ENCODE measurements at regions not wholly inside any gene's neighbourhood (a gene's known extent, or its start where the extent isn't known, plus 50 kb on each side); places are given as distances from the start of the nearest gene placed in this dataset.

DNA sequence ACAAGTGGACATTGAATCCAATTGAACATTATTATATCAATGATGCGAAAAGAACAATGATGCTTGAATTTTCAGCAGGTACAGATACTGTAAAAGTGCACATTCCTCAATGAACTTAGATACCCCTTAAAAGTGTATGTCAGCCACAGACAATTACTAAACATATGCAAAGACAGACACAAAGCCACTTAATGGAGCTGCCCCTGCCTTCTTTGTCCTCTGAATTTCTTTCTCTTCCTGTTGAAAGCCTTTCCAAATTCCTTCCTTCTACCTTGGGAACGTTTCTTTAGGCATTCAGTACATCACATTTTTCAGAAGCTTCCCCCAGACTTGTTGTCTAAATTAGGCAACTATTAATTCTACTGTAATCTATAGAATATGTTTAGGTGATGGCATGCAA lies 706.8 kb upstream of the MBL2 start:
- H3K9me3 ChIP-seq (ENCODE audit: control insufficient read depth in 1 of 2, insufficient read depth in 1 of 2, low read length in 2 of 2), result no peaks in the 10 kb centered on the region
- H3K27me3 ChIP-seq (ENCODE audit: control insufficient read depth in 1 of 2, insufficient read depth in 2 of 2, low read length in 2 of 2), result no peaks in the 10 kb centered on the region
- H3K27ac Mint-ChIP-seq, result no peak overlapping the region
- peaks cover 5% of the 10 kb centered on the region for H3K9me3 Mint-ChIP-seq
- H3K4me3 ChIP-seq (ENCODE audit: low read length), result no peak overlapping the region
- POLR2A ChIA-PET, result no interaction called here
- no peaks in the 10 kb centered on the region for H3K27me3 Mint-ChIP-seq
- no peak overlapping the region for H3K27ac ChIP-seq (ENCODE audit: low read depth in 1 of 2, low read length in 2 of 2)
- H3K4me1 ChIP-seq (ENCODE audit: insufficient read depth, low read length), result no peaks in the 10 kb centered on the region
- ATAC-seq (ENCODE audit: poor library complexity) (no peak), DNase-seq (no peak)
- TF ChIP-seq, protein P1, sequence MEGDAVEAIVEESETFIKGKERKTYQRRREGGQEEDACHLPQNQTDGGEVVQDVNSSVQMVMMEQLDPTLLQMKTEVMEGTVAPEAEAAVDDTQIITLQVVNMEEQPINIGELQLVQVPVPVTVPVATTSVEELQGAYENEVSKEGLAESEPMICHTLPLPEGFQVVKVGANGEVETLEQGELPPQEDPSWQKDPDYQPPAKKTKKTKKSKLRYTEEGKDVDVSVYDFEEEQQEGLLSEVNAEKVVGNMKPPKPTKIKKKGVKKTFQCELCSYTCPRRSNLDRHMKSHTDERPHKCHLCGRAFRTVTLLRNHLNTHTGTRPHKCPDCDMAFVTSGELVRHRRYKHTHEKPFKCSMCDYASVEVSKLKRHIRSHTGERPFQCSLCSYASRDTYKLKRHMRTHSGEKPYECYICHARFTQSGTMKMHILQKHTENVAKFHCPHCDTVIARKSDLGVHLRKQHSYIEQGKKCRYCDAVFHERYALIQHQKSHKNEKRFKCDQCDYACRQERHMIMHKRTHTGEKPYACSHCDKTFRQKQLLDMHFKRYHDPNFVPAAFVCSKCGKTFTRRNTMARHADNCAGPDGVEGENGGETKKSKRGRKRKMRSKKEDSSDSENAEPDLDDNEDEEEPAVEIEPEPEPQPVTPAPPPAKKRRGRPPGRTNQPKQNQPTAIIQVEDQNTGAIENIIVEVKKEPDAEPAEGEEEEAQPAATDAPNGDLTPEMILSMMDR (IDR thresholded peaks at IDR 0.05), result no peak
- no peak overlapping the region for H3K4me3 Mint-ChIP-seq
- CTCF ChIA-PET, result no interaction called here
- no peaks in the 10 kb centered on the region for H3K36me3 Mint-ChIP-seq (ENCODE audit: low read depth)
- H3K4me1 Mint-ChIP-seq (ENCODE audit: low read depth), result no peaks in the 10 kb centered on the region
- no peaks in the 10 kb centered on the region for H3K36me3 ChIP-seq (ENCODE audit: insufficient read depth, low read length)
- intact Hi-C loops (cut with DNase I, micrococcal nuclease), result no loop called here

DNA sequence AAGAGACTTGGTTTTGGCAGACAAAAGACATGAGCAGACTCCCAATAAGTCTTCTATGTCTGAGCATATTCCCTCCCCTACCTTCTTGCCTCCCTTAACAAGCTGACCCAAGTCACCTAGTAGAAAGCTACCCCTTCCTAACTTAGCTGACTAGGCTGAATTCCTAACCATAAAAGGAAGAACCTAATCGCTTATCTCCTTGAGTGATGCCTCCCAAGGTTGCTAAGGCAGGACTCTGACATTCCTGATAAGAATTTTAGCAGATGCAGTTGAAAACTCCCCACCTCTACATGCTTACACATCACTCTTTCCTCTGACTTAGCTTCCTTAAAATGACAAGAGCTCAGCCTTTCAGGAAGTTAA lies 704.7 kb upstream of the MBL2 start:
- H3K4me3 Mint-ChIP-seq, result no peak overlapping the region
- Histone ChIP-seq H3K27me3 (ENCODE audit: control insufficient read depth in 1 of 2, insufficient read depth in 2 of 2, low read length in 2 of 2) (no peaks in the 10 kb centered on the region), H3K27ac (ENCODE audit: low read depth in 1 of 2, low read length in 2 of 2) (no peak overlapping the region), H3K4me3 (ENCODE audit: low read length) (no peak overlapping the region), H3K9me3 (ENCODE audit: control insufficient read depth in 1 of 2, insufficient read depth in 1 of 2, low read length in 2 of 2) (no peaks in the 10 kb centered on the region), H3K36me3 (ENCODE audit: insufficient read depth, low read length) (no peaks in the 10 kb centered on the region), H3K4me1 (ENCODE audit: insufficient read depth, low read length) (no peaks in the 10 kb centered on the region)
- no peaks in the 10 kb centered on the region for H3K27me3 Mint-ChIP-seq
- ChIA-PET POLR2A (no interaction called here), CTCF (no interaction called here)
- H3K4me1 Mint-ChIP-seq (ENCODE audit: low read depth), result no peaks in the 10 kb centered on the region
- intact Hi-C loops (cut with DNase I, micrococcal nuclease), result no loop called here
- peaks cover 5% of the 10 kb centered on the region for H3K9me3 Mint-ChIP-seq
- H3K27ac Mint-ChIP-seq, result no peak overlapping the region
- H3K36me3 Mint-ChIP-seq (ENCODE audit: low read depth), result no peaks in the 10 kb centered on the region
- TF ChIP-seq, protein P1 (IDR thresholded peaks at IDR 0.05), result no peak
- ATAC-seq (ENCODE audit: poor library complexity) (no peak), DNase-seq (no peak)

GRCh38 chr10:53476650-53477312 lies 704.2 kb upstream of the MBL2 start:
- no peaks in the 10 kb centered on the region for H3K27me3 Mint-ChIP-seq
- ChIA-PET CTCF (no interaction called here), POLR2A (no interaction called here)
- no peaks in the 10 kb centered on the region for H3K36me3 Mint-ChIP-seq (ENCODE audit: low read depth)
- no peak overlapping the region for H3K27ac Mint-ChIP-seq
- no peak overlapping the region for H3K4me3 Mint-ChIP-seq
- H3K4me1 Mint-ChIP-seq (ENCODE audit: low read depth), result no peaks in the 10 kb centered on the region
- DNase-seq (no peak), ATAC-seq (ENCODE audit: poor library complexity) (no peak)
- H3K27me3 ChIP-seq (ENCODE audit: control insufficient read depth in 1 of 2, insufficient read depth in 2 of 2, low read length in 2 of 2), result no peaks in the 10 kb centered on the region
- no peak overlapping the region for H3K27ac ChIP-seq (ENCODE audit: low read depth in 1 of 2, low read length in 2 of 2)
- intact Hi-C loops (cut with DNase I, micrococcal nuclease), result no loop called here
- no peaks in the 10 kb centered on the region for H3K36me3 ChIP-seq (ENCODE audit: insufficient read depth, low read length)
- peaks cover 5% of the 10 kb centered on the region for H3K9me3 Mint-ChIP-seq
- no peaks in the 10 kb centered on the region for H3K4me1 ChIP-seq (ENCODE audit: insufficient read depth, low read length)
- H3K9me3 ChIP-seq (ENCODE audit: control insufficient read depth in 1 of 2, insufficient read depth in 1 of 2, low read length in 2 of 2), result peaks cover 0 to 2% of the 10 kb centered on the region in 2 experiments
- TF ChIP-seq, protein P1 (IDR thresholded peaks at IDR 0.05), result no peak
- no peak overlapping the region for H3K4me3 ChIP-seq (ENCODE audit: low read length)
